Left lung (tissue), 4 donors: ENCODE measurements at regions not wholly inside any gene's neighbourhood (a gene's known extent, or its start where the extent isn't known, plus 50 kb on each side); places are given as distances from the start of the nearest gene placed in this dataset.

Experiments used
- ATAC-seq: fragments of 200-7000 bp; cut with Tn5 transposase; one replicate; pipeline ENCODE4 v1.9.1; 2020; ENCODE audit warnings: moderate library complexity
- DNase-seq, 4 donors: peaks; one replicate each; pipeline ENCODE4 v3.0.0-alpha.2; 2013 to 2020
- H3K27ac ChIP-seq, 2 donors: fragments of 200-600 bp; sonication (generic) in 1 of 2; one replicate each; pipeline versions ENCODE4 v1.5.0 to v1.8.0; 2020 to 2021
- H3K27me3 ChIP-seq, 2 donors: fragments of 200-600 bp; sonication (generic) in 1 of 2; one replicate each; pipeline versions ENCODE4 v1.5.0 to v1.8.0; 2020 to 2021
- H3K36me3 ChIP-seq, 2 donors: fragments of 200-600 bp; sonication (generic) in 1 of 2; one replicate each; pipeline versions ENCODE4 v1.5.0 to v1.8.0; 2020 to 2021
- H3K4me1 ChIP-seq, 2 donors: fragments of 200-600 bp; one replicate each; pipeline ENCODE4 v1.8.0; 2021
- H3K4me3 ChIP-seq, 2 donors: fragments of 200-600 bp; sonication (generic) in 1 of 2; one replicate each; pipeline versions ENCODE4 v1.5.0 to v1.8.0; 2020 to 2021; ENCODE audit warnings: mild to moderate bottlenecking in 1 of 2
- H3K9me3 ChIP-seq, 2 donors: fragments of 200-600 bp; sonication (generic) in 1 of 2; one replicate each; pipeline versions ENCODE4 v1.5.0 to v1.8.0; 2020 to 2021
- intact Hi-C, 2 donors: fragments of 100-400 bp; cut with DNase I; formaldehyde crosslinking; loops; one replicate each; pipeline versions ENCODE4 v1.11.2 to v1.14.2; 2022
- TF ChIP-seq, protein P1 (sequence below), 2 donors: fragments of 200-600 bp; sonication (generic) in 1 of 2; IDR thresholded peaks; one replicate each; pipeline versions ENCODE4 v1.5.0 to v1.8.0; 2021; ENCODE audit warnings: antibody characterized with exemption in 2 of 2
- donor health status: DM: no; HTN: yes; CAD: no.
- donor health status: DM: no; HTN: no; CAD: no.

DNA sequence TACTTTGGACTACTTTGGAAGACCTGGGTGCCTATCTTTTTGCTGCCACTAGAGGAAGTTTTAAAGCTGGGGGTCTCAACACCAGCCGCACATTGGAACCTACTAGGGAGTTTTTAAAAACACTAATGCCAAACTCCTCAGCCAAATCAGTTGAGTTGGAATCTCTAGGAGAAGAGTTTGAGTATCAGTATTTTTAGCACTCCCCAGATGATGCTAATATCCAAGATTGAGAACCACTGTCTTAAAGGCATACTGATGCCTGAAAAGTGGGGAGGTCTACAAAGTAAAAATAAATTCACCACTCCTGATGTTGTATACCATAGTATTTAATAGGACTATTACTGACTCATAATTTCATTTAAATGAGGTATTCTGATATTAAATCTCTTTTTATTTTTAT is 62.9 kb upstream of the COL21A1 start:
- intact Hi-C loops, result no loop called here
- Histone ChIP-seq H3K4me1 (no peaks in the 10 kb centered on the region), H3K27ac (no peak overlapping the region), H3K36me3 (no peaks in the 10 kb centered on the region), H3K27me3 (no peaks in the 10 kb centered on the region), H3K9me3 (peaks cover 0 to 2% of the 10 kb centered on the region in 2 donors), H3K4me3 (no peak overlapping the region)
- DNase-seq (peak in 1 of 4 donors; percentile 33), ATAC-seq (no peak)
- TF ChIP-seq, protein P1, sequence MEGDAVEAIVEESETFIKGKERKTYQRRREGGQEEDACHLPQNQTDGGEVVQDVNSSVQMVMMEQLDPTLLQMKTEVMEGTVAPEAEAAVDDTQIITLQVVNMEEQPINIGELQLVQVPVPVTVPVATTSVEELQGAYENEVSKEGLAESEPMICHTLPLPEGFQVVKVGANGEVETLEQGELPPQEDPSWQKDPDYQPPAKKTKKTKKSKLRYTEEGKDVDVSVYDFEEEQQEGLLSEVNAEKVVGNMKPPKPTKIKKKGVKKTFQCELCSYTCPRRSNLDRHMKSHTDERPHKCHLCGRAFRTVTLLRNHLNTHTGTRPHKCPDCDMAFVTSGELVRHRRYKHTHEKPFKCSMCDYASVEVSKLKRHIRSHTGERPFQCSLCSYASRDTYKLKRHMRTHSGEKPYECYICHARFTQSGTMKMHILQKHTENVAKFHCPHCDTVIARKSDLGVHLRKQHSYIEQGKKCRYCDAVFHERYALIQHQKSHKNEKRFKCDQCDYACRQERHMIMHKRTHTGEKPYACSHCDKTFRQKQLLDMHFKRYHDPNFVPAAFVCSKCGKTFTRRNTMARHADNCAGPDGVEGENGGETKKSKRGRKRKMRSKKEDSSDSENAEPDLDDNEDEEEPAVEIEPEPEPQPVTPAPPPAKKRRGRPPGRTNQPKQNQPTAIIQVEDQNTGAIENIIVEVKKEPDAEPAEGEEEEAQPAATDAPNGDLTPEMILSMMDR (IDR thresholded peaks at IDR 0.05), result no peak

DNA sequence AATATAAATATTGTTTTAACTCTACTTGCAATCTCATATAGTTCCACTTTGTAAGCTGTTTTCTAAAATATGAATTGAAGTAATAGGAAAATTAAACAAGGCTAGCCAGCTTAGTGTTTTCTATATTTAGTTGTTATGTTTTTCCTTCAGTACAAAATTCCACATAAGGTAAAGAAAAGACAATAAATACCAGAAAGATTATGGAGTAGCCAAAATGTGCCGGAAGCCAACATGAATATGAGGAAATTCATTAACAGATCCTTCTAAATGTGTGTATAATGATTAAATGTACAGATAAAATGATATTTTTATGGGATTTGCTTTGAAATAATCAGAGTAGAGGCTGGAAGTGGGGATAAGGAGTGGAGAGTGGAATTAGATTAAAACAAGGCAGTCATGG is 52.5 kb upstream of the COL21A1 start:
- H3K4me3 ChIP-seq, result no peak overlapping the region
- H3K27ac ChIP-seq, result no peak overlapping the region
- H3K9me3 ChIP-seq, result peaks cover 0 to 3% of the 10 kb centered on the region in 2 donors
- TF ChIP-seq, protein P1 (IDR thresholded peaks at IDR 0.05), result no peak
- peaks cover 0 to 13% of the 10 kb centered on the region in 2 donors for H3K4me1 ChIP-seq
- intact Hi-C loops, result no loop called here
- no peaks in the 10 kb centered on the region for H3K36me3 ChIP-seq
- ATAC-seq (no peak), DNase-seq (no peak)
- H3K27me3 ChIP-seq, result no peaks in the 10 kb centered on the region

DNA sequence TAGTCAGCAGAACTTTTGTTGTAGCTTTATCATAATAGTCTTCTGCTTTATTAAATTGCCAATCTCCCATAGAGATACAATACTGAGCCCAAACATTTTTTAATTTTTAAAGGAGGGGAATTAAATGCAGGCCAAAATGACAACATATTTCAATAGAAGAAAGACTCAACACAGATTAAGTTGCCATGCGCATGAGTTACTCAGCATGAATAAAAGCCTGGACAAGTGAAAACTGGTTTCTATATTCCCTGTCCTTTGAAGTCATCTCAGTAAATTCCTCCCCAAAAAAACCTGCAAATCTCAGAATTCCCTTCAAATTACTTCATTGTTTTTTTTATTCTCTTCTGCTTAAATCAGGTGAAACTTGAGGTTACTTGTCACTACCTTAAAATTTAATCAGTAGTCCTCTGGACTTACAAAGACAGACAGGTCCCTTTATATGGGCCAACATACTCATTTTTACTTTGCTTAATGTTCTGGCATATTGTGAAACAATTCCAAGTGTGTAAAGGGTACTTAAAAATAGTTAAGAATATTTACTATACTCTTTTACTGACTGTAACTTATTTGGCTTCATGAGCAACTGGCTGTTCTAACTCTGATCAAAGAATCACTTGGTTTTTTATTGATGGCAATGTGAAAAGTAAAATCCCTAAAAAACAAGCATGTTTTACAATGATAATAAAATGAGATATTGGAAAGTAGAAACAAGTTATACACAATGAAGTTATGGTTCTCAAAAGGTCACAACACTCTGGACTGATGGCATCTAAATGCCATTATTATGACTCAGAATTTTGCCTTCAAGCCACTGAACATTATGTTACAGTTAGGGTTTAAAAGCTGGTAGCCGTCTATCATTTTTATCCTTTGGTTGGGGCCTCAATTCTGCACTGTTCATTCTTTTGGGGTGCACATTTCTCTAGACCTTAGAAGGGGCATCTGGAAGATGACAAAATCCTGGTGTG is 49.9 kb upstream of the COL21A1 start:
- H3K36me3 ChIP-seq, result no peaks in the 10 kb centered on the region
- H3K27ac ChIP-seq, result no peak overlapping the region
- DNase-seq, result no peak
- intact Hi-C loops, result no loop called here
- H3K4me3 ChIP-seq, result no peak overlapping the region
- peaks cover 0 to 3% of the 10 kb centered on the region in 2 donors for H3K9me3 ChIP-seq
- peak; percentile 85 for ATAC-seq
- H3K4me1 ChIP-seq, result peaks cover 0 to 13% of the 10 kb centered on the region in 2 donors
- TF ChIP-seq, protein P1 (IDR thresholded peaks at IDR 0.05), result no peak
- H3K27me3 ChIP-seq, result no peaks in the 10 kb centered on the region
